Calu3 (cell line): ENCODE measurements at regions not wholly inside any gene's neighbourhood (a gene's known extent, or its start where the extent isn't known, plus 50 kb on each side); places are given as distances from the start of the nearest gene placed in this dataset.

Experiments
- BruUV-seq: library from RNA; stranded (reverse); fragments of 400-500 nt; replicated peaks from 2 replicates; lab custom pipeline; 2021; lab: Mats Ljungman, UMichigan
- CTCF ChIA-PET: fragments of 300-600 bp; sonication (Branson Sonifier 250); formaldehyde crosslinking; loops from one replicate; lab custom pipeline; 2022; ENCODE audit warnings: antibody characterized with exemption; lab: Charles Lee
- DNase-seq: peaks from one replicate; pipeline ENCODE4 v3.0.0; 2022
- H3K27ac Mint-ChIP-seq: one replicate; pipeline ENCODE4 v1.8.0; 2022; ENCODE audit warnings: mixed read lengths; ENCODE audit not compliant: unreplicated experiment
- H3K27me3 Mint-ChIP-seq: one replicate; pipeline ENCODE4 v1.8.0; 2022; ENCODE audit warnings: mixed read lengths; ENCODE audit not compliant: unreplicated experiment
- H3K36me3 Mint-ChIP-seq: one replicate; pipeline ENCODE4 v1.8.0; 2022; ENCODE audit warnings: mild to moderate bottlenecking, moderate library complexity, mixed read lengths; ENCODE audit not compliant: insufficient read depth, unreplicated experiment
- H3K4me1 Mint-ChIP-seq: one replicate; pipeline ENCODE4 v1.8.0; 2022; ENCODE audit warnings: mild to moderate bottlenecking, low read depth, mixed read lengths; ENCODE audit not compliant: unreplicated experiment
- H3K4me3 Mint-ChIP-seq: one replicate; pipeline ENCODE4 v1.8.0; 2022; ENCODE audit warnings: mild to moderate bottlenecking, low read depth, moderate library complexity, mixed read lengths; ENCODE audit not compliant: unreplicated experiment
- H3K9me3 Mint-ChIP-seq: one replicate; pipeline ENCODE4 v1.8.0; 2022; ENCODE audit warnings: low read depth, mixed read lengths; ENCODE audit not compliant: unreplicated experiment
- CTCF ChIP-seq: fragments of 200-600 bp; IDR thresholded peaks from one replicate; pipeline ENCODE4 v1.8.0; 2022; ENCODE audit warnings: antibody characterized with exemption; ENCODE audit not compliant: unreplicated experiment
- intact Hi-C: fragments of 100-400 bp; cut with micrococcal nuclease; formaldehyde crosslinking; loops from one replicate; pipeline ENCODE4 v1.10.0; 2022; ENCODE audit not compliant: unreplicated experiment

- Mint-ChIP-seq H3K27ac (no peak overlapping the region), H3K4me3 (no peak overlapping the region), H3K4me1 (peaks cover 30% of the 10 kb centered on the region), H3K36me3 (no peaks in the 10 kb centered on the region), H3K9me3 (no peaks in the 10 kb centered on the region), H3K27me3 (no peaks in the 10 kb centered on the region)
- intact Hi-C loops = no loop called here
- CTCF ChIA-PET = no interaction called here
- BruUV-seq = no TSS peak
- no peak for TF ChIP-seq CTCF
- no peak for DNase-seq
Observed at GRCh38 chr4:81808011-81808672, 336.4 kb upstream of the RASGEF1B start.

- DNase-seq = no peak
- intact Hi-C loops = no loop called here
- Mint-ChIP-seq H3K4me3 (no peak overlapping the region), H3K4me1 (peaks cover 27% of the 10 kb centered on the region), H3K27me3 (no peaks in the 10 kb centered on the region), H3K9me3 (no peaks in the 10 kb centered on the region), H3K27ac (no peak overlapping the region), H3K36me3 (no peaks in the 10 kb centered on the region)
- CTCF ChIA-PET = no interaction called here
- BruUV-seq = no TSS peak
- TF ChIP-seq CTCF = no peak
Observed at GRCh38 chr4:81807386-81807785, 335.7 kb upstream of the RASGEF1B start.

- CTCF ChIA-PET = no interaction called here
- peaks cover 18% of the 10 kb centered on the region for H3K4me1 Mint-ChIP-seq
- intact Hi-C loops = no loop called here
Observed at GRCh38 chr4:81806485-81806884, 334.8 kb upstream of the RASGEF1B start.

GRCh38 chr4:81804849-81805248, 333.1 kb upstream of the RASGEF1B start:
- no TSS peak for BruUV-seq

More at GRCh38 chr4:81806485-81806884, 334.8 kb upstream of the RASGEF1B start:
- H3K27me3 Mint-ChIP-seq = no peaks in the 10 kb centered on the region
- H3K9me3 Mint-ChIP-seq = no peaks in the 10 kb centered on the region
- BruUV-seq = no TSS peak
- H3K27ac Mint-ChIP-seq = no peak overlapping the region
- H3K4me3 Mint-ChIP-seq = no peak overlapping the region
- no peak for TF ChIP-seq CTCF
- H3K36me3 Mint-ChIP-seq = no peaks in the 10 kb centered on the region
- DNase-seq = no peak

More at GRCh38 chr4:81804849-81805248, 333.1 kb upstream of the RASGEF1B start:
- peaks cover 9% of the 10 kb centered on the region for H3K4me1 Mint-ChIP-seq
- no peak overlapping the region for H3K27ac Mint-ChIP-seq
- H3K27me3 Mint-ChIP-seq = no peaks in the 10 kb centered on the region
- DNase-seq = no peak
- no peak overlapping the region for H3K4me3 Mint-ChIP-seq
- no peaks in the 10 kb centered on the region for H3K36me3 Mint-ChIP-seq
- CTCF ChIA-PET = no interaction called here
- H3K9me3 Mint-ChIP-seq = no peaks in the 10 kb centered on the region
- intact Hi-C loops = no loop called here
- TF ChIP-seq CTCF = no peak
